GM19238 (cell line): ENCODE measurements at regions not wholly inside any gene's neighbourhood (a gene's known extent, or its start where the extent isn't known, plus 50 kb on each side); places are given as distances from the start of the nearest gene placed in this dataset.

Source experiments
- DNase-seq: peaks from one replicate; pipeline ENCODE4 v3.0.0; 2011; ENCODE audit warnings: low spot score; ENCODE audit not compliant: insufficient read length

- no peak for DNase-seq
Measured at GRCh38 chr16:26281381-26282110, 589.8 kb downstream of the HS3ST4 start.

GRCh38 chr16:26295625-26296304 is 604.0 kb downstream of the HS3ST4 start:
- DNase-seq, result no peak

GRCh38 chr16:26301516-26301915 is 609.8 kb downstream of the HS3ST4 start:
- DNase-seq, result no peak

GRCh38 chr16:26316683-26317464 is 625.1 kb downstream of the HS3ST4 start:
- DNase-seq, result no peak

GRCh38 chr16:26317885-26318284 is 626.1 kb downstream of the HS3ST4 start:
- no peak for DNase-seq

- no peak for DNase-seq
Measured at GRCh38 chr16:26330654-26331053, 638.9 kb downstream of the HS3ST4 start.

GRCh38 chr16:26334218-26335111 is 642.7 kb downstream of the HS3ST4 start:
- no peak for DNase-seq

GRCh38 chr16:26335236-26335853 is 643.6 kb downstream of the HS3ST4 start:
- no peak for DNase-seq

- no peak for DNase-seq
Measured at GRCh38 chr16:26342621-26343020, 650.9 kb downstream of the HS3ST4 start.

- DNase-seq, result no peak
Measured at GRCh38 chr16:26344240-26344776, 652.5 kb downstream of the HS3ST4 start.

GRCh38 chr16:26344976-26345375 is 653.2 kb downstream of the HS3ST4 start:
- DNase-seq, result no peak

GRCh38 chr16:26345966-26346365 is 654.2 kb downstream of the HS3ST4 start:
- no peak for DNase-seq

- no peak for DNase-seq
Measured at GRCh38 chr16:26348095-26348494, 656.3 kb downstream of the HS3ST4 start.

GRCh38 chr16:26360867-26361266 is 669.1 kb downstream of the HS3ST4 start:
- DNase-seq, result no peak

GRCh38 chr16:26363581-26363980 is 671.8 kb downstream of the HS3ST4 start:
- no peak for DNase-seq

- no peak for DNase-seq
Measured at GRCh38 chr16:26365161-26365940, 673.6 kb downstream of the HS3ST4 start.

- no peak for DNase-seq
Measured at GRCh38 chr16:26371349-26371869, 679.6 kb downstream of the HS3ST4 start.

GRCh38 chr16:26374279-26374925 is 682.6 kb downstream of the HS3ST4 start:
- DNase-seq, result no peak

GRCh38 chr16:26382586-26382985 is 684.1 kb upstream of the C16orf82 start:
- DNase-seq, result no peak
